K562 (cell line): ENCODE measurements at regions not wholly inside any gene's neighbourhood (a gene's known extent, or its start where the extent isn't known, plus 50 kb on each side); places are given as distances from the start of the nearest gene placed in this dataset.
"Not testable (repeated sequence)": the region's sequence is repeated elsewhere in the genome, so short reads cannot be mapped to it uniquely, and the experiment has no call there.

Experiments used
- ATAC-seq: fragments of 200-7000 bp; cut with Tn5 transposase; 3 replicates; pipeline ENCODE4 v1.9.1; 2020; ENCODE audit warnings: moderate library complexity
- BruUV-seq: library from RNA; stranded (reverse); fragments of 400-500 nt; replicated peaks from 2 replicates; lab custom pipeline; 2021; lab: Mats Ljungman, UMichigan
- CTCF ChIA-PET: fragments of 300-600 bp; formaldehyde crosslinking; extraction: SDS; loops from one replicate; lab custom pipeline; 2021; ENCODE audit warnings: low intra/inter-chr PET ratio; lab: Yijun Ruan, JAX
- POLR2A ChIA-PET: fragments of 300-600, 350-650 bp; sonication (Branson Sonifier 250); formaldehyde crosslinking; extraction: SDS; loops from one replicate; lab custom pipeline; 2021; ENCODE audit warnings: antibody characterized with exemption, inconsistent platforms; lab: Yijun Ruan, JAX
- DNase-seq, 4 experiments: peaks; one replicate each; pipeline versions ENCODE4 v3.0.0 to v3.0.0-alpha.2; 2011 to 2018; ENCODE audit warnings: low spot score in 3 of 4, mixed read lengths in 3 of 4; ENCODE audit errors: extremely low read depth in 1 of 4
- FAIRE-seq: peaks from 2 replicates; lab custom pipeline; 2011; peaks lifted over from hg19 to GRCh38; lab: Jason Lieb, UNC
- H2AFZ ChIP-seq: 2 replicates; pipeline ENCODE4 v1.6.0; 2011; ENCODE audit warnings: low read depth, low read length, control low read depth, inconsistent platforms
- H3K27ac ChIP-seq: fragments of 200-600 bp; 3 replicates; pipeline ENCODE4 v1.8.0; 2011; ENCODE audit warnings: low read depth, mild to moderate bottlenecking, control low read depth, inconsistent platforms, low read length, moderate library complexity, mixed read lengths; ENCODE audit errors: extremely low read depth
- H3K27me3 ChIP-seq, 2 experiments: fragments of 300-600 bp in 1 of 2; 2 replicates in 1 of 2; 3 replicates in 1 of 2; pipeline versions ENCODE4 v1.6.0 to v1.8.0; 2011; ENCODE audit warnings: inconsistent platforms in 2 of 2, low read length in 2 of 2, mild to moderate bottlenecking in 1 of 2, mixed read lengths in 1 of 2, moderate library complexity in 1 of 2; ENCODE audit not compliant: control insufficient read depth in 2 of 2, insufficient read depth in 2 of 2
- H3K36me3 ChIP-seq: fragments of 300-600 bp; 3 replicates; pipeline ENCODE4 v1.8.0; 2011; ENCODE audit warnings: mild to moderate bottlenecking, low read length, inconsistent platforms; ENCODE audit not compliant: control insufficient read depth, insufficient read depth
- H3K4me1 ChIP-seq, 2 experiments: fragments of 200-600 bp in 1 of 2; replicated peaks in 1 of 2; 2 replicates in 1 of 2; 3 replicates in 1 of 2; pipeline versions ENCODE4 v1.5.1 to v1.8.0; 2011; ENCODE audit warnings: inconsistent platforms in 2 of 2, low read length in 2 of 2, mild to moderate bottlenecking in 1 of 2, mixed read lengths in 1 of 2, moderate library complexity in 1 of 2; ENCODE audit not compliant: control insufficient read depth in 2 of 2, insufficient read depth in 2 of 2
- H3K4me2 ChIP-seq: 2 replicates; pipeline ENCODE4 v1.6.1; 2011; ENCODE audit warnings: low read length, control low read depth, inconsistent platforms, mixed read lengths; ENCODE audit not compliant: insufficient read depth
- H3K4me3 ChIP-seq: fragments of 200-600 bp; sonication (generic), shearing (Covaris generic); 2 replicates; pipeline ENCODE4 v1.5.1; 2016; ENCODE audit warnings: control low read depth, inconsistent platforms
- H3K79me2 ChIP-seq: fragments of 200-600 bp; 3 replicates; pipeline ENCODE4 v1.8.0; 2011; ENCODE audit warnings: low read length, inconsistent platforms; ENCODE audit not compliant: control insufficient read depth, insufficient read depth
- H3K9ac ChIP-seq, 2 experiments: 2 replicates each; pipeline versions ENCODE4 v1.6.0 to v1.6.1; 2011; ENCODE audit warnings: low read depth in 2 of 2, low read length in 2 of 2, control low read depth in 1 of 2, inconsistent platforms in 1 of 2, mild to moderate bottlenecking in 1 of 2, mixed read lengths in 1 of 2; ENCODE audit not compliant: insufficient read depth in 1 of 2
- H3K9me1 ChIP-seq: one replicate; pipeline ENCODE4 v1.6.0; 2011; ENCODE audit warnings: inconsistent platforms, mild to moderate bottlenecking, low read length, moderate library complexity; ENCODE audit not compliant: control insufficient read depth, insufficient read depth
- H3K9me3 ChIP-seq: replicated peaks from 2 replicates; pipeline ENCODE4 v1.5.1; 2011; ENCODE audit warnings: low read depth, low read length, inconsistent platforms; ENCODE audit not compliant: control insufficient read depth, insufficient read depth
- H4K20me1 ChIP-seq: replicated peaks from 2 replicates; pipeline ENCODE4 v1.6.1; 2011; ENCODE audit warnings: low read length, inconsistent platforms, mixed read lengths; ENCODE audit not compliant: control insufficient read depth, insufficient read depth
- FOXA1 ChIP-seq: fragments of 450-650 bp; IDR thresholded peaks from 2 replicates; pipeline ENCODE4 v1.6.1; 2016; ENCODE audit warnings: mild to moderate bottlenecking, borderline replicate concordance
- ZBTB1 ChIP-seq: sonication (generic); formaldehyde crosslinking; IDR thresholded peaks from 2 replicates; pipeline ENCODE4 v1.8.1; 2023; ENCODE audit warnings: missing genetic modification reagents, low read depth, mild to moderate bottlenecking, borderline replicate concordance
- WGBS: fragments of 100-300 bp; shearing (Covaris generic); methylation state at CpG from one replicate; pipeline ENCODE4 v1.1.6; 2016; ENCODE audit warnings: low coverage, mixed read lengths; ENCODE audit not compliant: insufficient coverage; ENCODE audit errors: missing lambda C conversion rate; 5-methylcytosine and 5-hydroxymethylcytosine counted together
- in situ Hi-C: fragments of 300-500 bp; cut with MboI; formaldehyde crosslinking; loops from 4 replicates; pipeline ENCODE4 v1.15.0; 2018; ENCODE audit warnings: inconsistent platforms, mixed read lengths
- intact Hi-C: fragments of 100-400 bp; cut with micrococcal nuclease; formaldehyde crosslinking; loops from 2 replicates; pipeline ENCODE4 v1.14.2; 2022
- TF ChIP-seq, protein P1 (sequence below): fragments of 250-450 bp; sonication (Bioruptor Pico); IDR thresholded peaks from 2 replicates; pipeline ENCODE4 v1.5.0; 2021; ENCODE audit warnings: mild to moderate bottlenecking, borderline replicate concordance

DNA sequence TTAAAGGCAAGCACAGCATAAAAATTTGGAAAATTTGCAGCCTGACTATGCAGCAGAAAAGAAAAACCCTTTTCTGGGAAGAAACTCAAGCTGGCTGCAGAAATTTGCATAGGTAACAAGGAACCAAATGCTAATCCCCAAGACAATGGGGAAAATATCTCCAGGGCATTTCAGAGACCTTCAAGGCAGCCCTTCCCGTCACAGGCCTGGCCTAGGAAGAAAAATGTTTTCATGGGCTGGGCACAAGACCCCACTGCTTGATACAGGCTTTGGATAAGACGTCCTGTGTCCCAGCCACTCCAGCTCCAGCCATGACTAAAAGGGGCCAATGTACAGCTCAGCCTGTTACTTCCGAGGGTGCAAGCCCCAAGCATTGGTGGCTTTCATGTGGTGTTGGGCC is 717.6 kb downstream of the TDRD15 start (continued):
- TF ChIP-seq, protein P1, sequence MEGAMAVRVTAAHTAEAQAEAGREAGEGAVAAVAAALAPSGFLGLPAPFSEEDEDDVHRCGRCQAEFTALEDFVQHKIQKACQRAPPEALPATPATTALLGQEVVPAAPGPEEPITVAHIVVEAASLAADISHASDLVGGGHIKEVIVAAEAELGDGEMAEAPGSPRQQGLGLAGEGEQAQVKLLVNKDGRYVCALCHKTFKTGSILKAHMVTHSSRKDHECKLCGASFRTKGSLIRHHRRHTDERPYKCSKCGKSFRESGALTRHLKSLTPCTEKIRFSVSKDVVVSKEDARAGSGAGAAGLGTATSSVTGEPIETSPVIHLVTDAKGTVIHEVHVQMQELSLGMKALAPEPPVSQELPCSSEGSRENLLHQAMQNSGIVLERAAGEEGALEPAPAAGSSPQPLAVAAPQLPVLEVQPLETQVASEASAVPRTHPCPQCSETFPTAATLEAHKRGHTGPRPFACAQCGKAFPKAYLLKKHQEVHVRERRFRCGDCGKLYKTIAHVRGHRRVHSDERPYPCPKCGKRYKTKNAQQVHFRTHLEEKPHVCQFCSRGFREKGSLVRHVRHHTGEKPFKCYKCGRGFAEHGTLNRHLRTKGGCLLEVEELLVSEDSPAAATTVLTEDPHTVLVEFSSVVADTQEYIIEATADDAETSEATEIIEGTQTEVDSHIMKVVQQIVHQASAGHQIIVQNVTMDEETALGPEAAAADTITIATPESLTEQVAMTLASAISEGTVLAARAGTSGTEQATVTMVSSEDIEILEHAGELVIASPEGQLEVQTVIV (CRISPR knock-in tag) = no peak
- TF ChIP-seq FOXA1 (no peak), ZBTB1 (CRISPR knock-in tag) (no peak)
- TF ChIP-seq, all 486 proteins: peak for 0

DNA sequence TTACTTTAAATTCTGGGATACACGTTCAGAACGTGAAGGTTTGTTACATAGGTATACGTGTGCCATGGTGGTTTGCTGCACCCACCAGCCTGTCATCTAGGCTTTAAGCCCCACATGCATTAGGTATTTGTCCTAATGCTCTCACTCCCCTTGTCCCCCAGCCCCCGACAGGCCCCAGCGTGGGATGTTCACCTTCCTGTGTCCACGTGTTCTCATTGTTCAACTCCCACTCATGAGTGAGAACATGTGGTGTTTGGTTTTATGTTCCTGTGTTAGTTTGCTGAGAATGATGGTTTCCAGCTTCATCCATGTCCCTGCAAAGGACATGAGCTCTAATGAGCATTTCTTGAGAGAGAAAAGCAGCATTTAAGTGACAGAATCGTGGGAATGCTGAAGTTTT is 726.6 kb downstream of the TDRD15 start:
- H3K79me2 ChIP-seq, intact Hi-C loops, H3K36me3 ChIP-seq, DNase-seq, H3K4me3 ChIP-seq, H3K4me2 ChIP-seq, CTCF ChIA-PET, H3K9ac ChIP-seq, H4K20me1 ChIP-seq, ATAC-seq, H3K9me1 ChIP-seq, H3K27me3 ChIP-seq, H3K4me1 ChIP-seq, BruUV-seq, in situ Hi-C loops, H3K27ac ChIP-seq, POLR2A ChIA-PET, H2AFZ ChIP-seq, H3K9me3 ChIP-seq, FAIRE-seq: not testable (repeated sequence)
- 1% methylated on average over 7 of the region's 7 CpGs for WGBS
